ENCODE measurements at regions not wholly inside any gene's neighbourhood (a gene's known extent, or its start where the extent isn't known, plus 50 kb on each side); places are given as distances from the start of the nearest gene placed in this dataset.

DNA sequence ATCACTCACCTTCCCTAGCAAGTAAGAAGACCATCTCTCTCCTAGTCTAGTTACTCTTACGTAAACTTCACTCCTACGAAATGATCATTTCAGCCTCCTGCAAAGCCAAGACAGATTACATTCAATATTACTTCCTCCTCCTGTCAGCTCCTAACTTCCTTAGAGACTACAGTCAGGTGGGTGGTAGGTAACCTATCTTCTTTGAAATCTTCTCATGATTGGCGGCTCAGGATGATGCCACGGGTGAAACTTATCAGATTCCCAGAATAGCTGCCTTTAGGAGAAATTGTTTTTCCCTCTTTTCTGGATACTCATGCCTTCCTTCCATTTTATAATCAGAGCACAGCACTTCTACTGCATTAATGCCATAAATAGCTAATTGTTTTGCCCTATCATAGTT lies 744.8 kb upstream of the HS3ST1 start:
- Histone ChIP-seq H4K5ac (ENCODE audit: low read depth, low read length) (no peak overlapping the region), H3K9ac (ENCODE audit: low read depth, low read length) (no peak overlapping the region), H2AFZ (replicated peaks; ENCODE audit: low read length, poor library complexity) (no peak overlapping the region), H4K91ac (ENCODE audit: insufficient read depth, low read depth, low read length) (no peak overlapping the region), H3K56ac (ENCODE audit: extremely low read depth, insufficient read depth, low read length) (no peak overlapping the region), H3K4ac (ENCODE audit: low read depth, low read length) (no peak overlapping the region), H3K4me2 (ENCODE audit: low read depth, low read length) (no peak overlapping the region), H3K9me3 (ENCODE audit: control insufficient read depth, insufficient read depth, low read length) (peaks cover 15% of the 10 kb centered on the region), H4K20me1 (ENCODE audit: insufficient read depth, low read length) (no peaks in the 10 kb centered on the region), H3K18ac (ENCODE audit: low read depth, low read length) (no peak overlapping the region), H4K8ac (ENCODE audit: low read depth in 2 of 2, low read length in 2 of 2) (no peak overlapping the region), H3K4me1 (ENCODE audit: control insufficient read depth, insufficient read depth, low read length) (no peaks in the 10 kb centered on the region), H3K9me1 (ENCODE audit: insufficient read depth, low read length) (no peaks in the 10 kb centered on the region), H3K14ac (replicated peaks; ENCODE audit: low read depth, low read length) (no peak overlapping the region), H3K27ac (ENCODE audit: insufficient read depth, low read length) (no peak overlapping the region), H2BK120ac (ENCODE audit: low read depth, low read length) (no peak overlapping the region), H2BK5ac (ENCODE audit: low read depth, low read length, poor library complexity, severe bottlenecking) (no peak overlapping the region), H3K27me3 (ENCODE audit: control insufficient read depth, insufficient read depth, low read length) (no peaks in the 10 kb centered on the region), H2AK9ac (replicated peaks; ENCODE audit: low read depth, low read length, poor library complexity) (no peak overlapping the region), H3K79me1 (ENCODE audit: low read depth in 1 of 2, low read length in 2 of 2) (no peaks in the 10 kb centered on the region), H3K36me3 (ENCODE audit: control insufficient read depth, insufficient read depth, low read length) (no peaks in the 10 kb centered on the region), H2AK5ac (ENCODE audit: low read depth, low read length) (no peak overlapping the region), H3K4me3 (ENCODE audit: insufficient read depth, low read depth, low read length) (no peak overlapping the region), H2BK15ac (ENCODE audit: low read depth, low read length) (no peak overlapping the region), H2BK20ac (ENCODE audit: low read depth, low read length) (no peak overlapping the region), H3K23ac (ENCODE audit: low read depth, low read length) (no peak overlapping the region)
- intact Hi-C loops (cut with micrococcal nuclease) = no loop called here
- in situ Hi-C loops (cut with MboI; ENCODE audit: low sequenced_read_pairs) = no loop called here
- TF ChIP-seq MAFK (IDR thresholded peaks at IDR 0.05; ENCODE audit: low read depth, low read length) = no peak
- TF ChIP-seq, protein P1, sequence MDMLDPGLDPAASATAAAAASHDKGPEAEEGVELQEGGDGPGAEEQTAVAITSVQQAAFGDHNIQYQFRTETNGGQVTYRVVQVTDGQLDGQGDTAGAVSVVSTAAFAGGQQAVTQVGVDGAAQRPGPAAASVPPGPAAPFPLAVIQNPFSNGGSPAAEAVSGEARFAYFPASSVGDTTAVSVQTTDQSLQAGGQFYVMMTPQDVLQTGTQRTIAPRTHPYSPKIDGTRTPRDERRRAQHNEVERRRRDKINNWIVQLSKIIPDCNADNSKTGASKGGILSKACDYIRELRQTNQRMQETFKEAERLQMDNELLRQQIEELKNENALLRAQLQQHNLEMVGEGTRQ (IDR thresholded peaks at IDR 0.05; ENCODE audit: low read depth, low read length) = no peak
- no peak for TF ChIP-seq RCOR1 (IDR thresholded peaks at IDR 0.05; ENCODE audit: insufficient replicate concordance, low read length)
- TF ChIP-seq, protein P2, sequence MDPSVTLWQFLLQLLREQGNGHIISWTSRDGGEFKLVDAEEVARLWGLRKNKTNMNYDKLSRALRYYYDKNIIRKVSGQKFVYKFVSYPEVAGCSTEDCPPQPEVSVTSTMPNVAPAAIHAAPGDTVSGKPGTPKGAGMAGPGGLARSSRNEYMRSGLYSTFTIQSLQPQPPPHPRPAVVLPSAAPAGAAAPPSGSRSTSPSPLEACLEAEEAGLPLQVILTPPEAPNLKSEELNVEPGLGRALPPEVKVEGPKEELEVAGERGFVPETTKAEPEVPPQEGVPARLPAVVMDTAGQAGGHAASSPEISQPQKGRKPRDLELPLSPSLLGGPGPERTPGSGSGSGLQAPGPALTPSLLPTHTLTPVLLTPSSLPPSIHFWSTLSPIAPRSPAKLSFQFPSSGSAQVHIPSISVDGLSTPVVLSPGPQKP (IDR thresholded peaks at IDR 0.05; ENCODE audit: borderline replicate concordance, low read depth, low read length) = no peak
- TF ChIP-seq, protein P3, sequence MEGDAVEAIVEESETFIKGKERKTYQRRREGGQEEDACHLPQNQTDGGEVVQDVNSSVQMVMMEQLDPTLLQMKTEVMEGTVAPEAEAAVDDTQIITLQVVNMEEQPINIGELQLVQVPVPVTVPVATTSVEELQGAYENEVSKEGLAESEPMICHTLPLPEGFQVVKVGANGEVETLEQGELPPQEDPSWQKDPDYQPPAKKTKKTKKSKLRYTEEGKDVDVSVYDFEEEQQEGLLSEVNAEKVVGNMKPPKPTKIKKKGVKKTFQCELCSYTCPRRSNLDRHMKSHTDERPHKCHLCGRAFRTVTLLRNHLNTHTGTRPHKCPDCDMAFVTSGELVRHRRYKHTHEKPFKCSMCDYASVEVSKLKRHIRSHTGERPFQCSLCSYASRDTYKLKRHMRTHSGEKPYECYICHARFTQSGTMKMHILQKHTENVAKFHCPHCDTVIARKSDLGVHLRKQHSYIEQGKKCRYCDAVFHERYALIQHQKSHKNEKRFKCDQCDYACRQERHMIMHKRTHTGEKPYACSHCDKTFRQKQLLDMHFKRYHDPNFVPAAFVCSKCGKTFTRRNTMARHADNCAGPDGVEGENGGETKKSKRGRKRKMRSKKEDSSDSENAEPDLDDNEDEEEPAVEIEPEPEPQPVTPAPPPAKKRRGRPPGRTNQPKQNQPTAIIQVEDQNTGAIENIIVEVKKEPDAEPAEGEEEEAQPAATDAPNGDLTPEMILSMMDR (conservative IDR thresholded peaks at IDR 0.05; ENCODE audit: low read depth, low read length) = no peak
- TF ChIP-seq NFE2L2 (IDR thresholded peaks at IDR 0.05; ENCODE audit: low read depth, low read length) = no peak
- no peak for TF ChIP-seq RFX5 (IDR thresholded peaks at IDR 0.05; ENCODE audit: low read depth, low read length)
- TF ChIP-seq BHLHE40 (IDR thresholded peaks at IDR 0.05; ENCODE audit: low read depth, low read length) = no peak
- no peak for TF ChIP-seq SMC3 (IDR thresholded peaks at IDR 0.05; ENCODE audit: low read depth, low read length)
- TF ChIP-seq FOS (IDR thresholded peaks at IDR 0.05; ENCODE audit: low read depth, low read length) = no peak
- TF ChIP-seq RAD21 (IDR thresholded peaks at IDR 0.05; ENCODE audit: low read length) = no peak
- TF ChIP-seq CHD1 (IDR thresholded peaks at IDR 0.05; ENCODE audit: low read depth, low read length) = no peak
- TF ChIP-seq CEBPB (IDR thresholded peaks at IDR 0.05; ENCODE audit: low read depth, low read length) = no peak
- no peak for TF ChIP-seq MAZ (IDR thresholded peaks at IDR 0.05; ENCODE audit: borderline replicate concordance, low read depth, low read length)
- TF ChIP-seq POLR2A (IDR thresholded peaks at IDR 0.05; ENCODE audit: low read depth, low read length) = no peak
- TF ChIP-seq MXI1 (IDR thresholded peaks at IDR 0.05; ENCODE audit: borderline replicate concordance, low read depth, low read length) = no peak
- no TSS peak for BruUV-seq (replicated peaks)
- no peak for DNase-seq
- ATAC-seq (ENCODE audit: low read depth) = no peak
- WGBS, 2 experiments (ENCODE audit: extremely low coverage in 2 of 2, insufficient read length in 1 of 2) = 73% methylated on average over 2 of the region's 4 CpGs; no CpG with 5 or more reads in 1 of the 2 experiments
- ChIA-PET POLR2A (ENCODE audit: unreplicated experiment) (no interaction called here), CTCF (no interaction called here)
- dilution Hi-C loops (cut with HindIII; ENCODE audit: low sequenced_read_pairs, unreplicated experiment) = no loop called here
